ENCODE measurements at regions not wholly inside any gene's neighbourhood (a gene's known extent, or its start where the extent isn't known, plus 50 kb on each side); places are given as distances from the start of the nearest gene placed in this dataset.

DNA sequence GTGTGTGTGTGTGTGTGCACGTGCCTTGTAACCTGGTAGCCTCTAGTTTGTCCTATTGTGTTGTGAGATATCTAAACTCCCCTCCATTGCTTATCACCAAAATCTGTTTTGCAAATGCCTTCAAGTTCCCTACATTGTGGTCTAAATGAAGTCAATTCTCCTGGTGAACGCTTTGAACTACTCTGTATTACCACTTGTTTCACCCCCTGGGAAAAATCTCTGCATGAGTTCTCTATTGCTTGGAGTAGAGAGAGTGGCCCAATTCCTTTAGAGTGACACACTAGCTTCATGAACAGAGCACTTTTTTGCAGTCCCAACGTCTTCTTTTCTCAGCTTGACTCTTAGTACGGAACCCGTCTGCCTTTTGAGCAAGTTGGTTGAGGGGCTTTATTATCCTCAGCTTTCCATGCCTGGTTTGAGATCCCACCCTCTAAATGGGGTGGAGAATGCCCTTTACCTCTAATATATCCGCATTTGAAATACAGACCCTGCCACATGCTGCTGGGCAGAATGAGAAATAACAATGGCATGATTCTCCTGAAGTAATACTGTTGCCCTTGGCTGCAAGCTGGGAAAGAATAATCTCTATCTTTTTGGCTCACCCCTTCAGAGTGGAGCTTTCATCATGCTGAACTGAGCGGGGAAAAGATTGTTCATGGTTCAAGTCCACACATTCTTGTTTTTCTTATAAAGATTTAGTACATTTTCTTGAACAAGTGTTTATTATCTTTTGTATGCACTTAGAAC is 2545.3 kb downstream of the PCDH9 start:
- DNase-seq = no peak
- Histone ChIP-seq H3K36me3 (ENCODE audit: control insufficient read depth, insufficient read depth, low read length) (no peaks in the 10 kb centered on the region), H3K9me3 (ENCODE audit: control insufficient read depth, low read length) (no peaks in the 10 kb centered on the region), H3K4me1 (ENCODE audit: control insufficient read depth, insufficient read depth, low read length, poor library complexity, severe bottlenecking) (no peaks in the 10 kb centered on the region), H3K27me3 (replicated peaks; ENCODE audit: control insufficient read depth, insufficient read depth, low read length, poor library complexity, severe bottlenecking) (no peaks in the 10 kb centered on the region), H3K27ac (ENCODE audit: insufficient read depth, low read length, poor library complexity, severe bottlenecking) (no peak overlapping the region), H3K4me3 (ENCODE audit: insufficient read depth, low read depth, low read length, poor library complexity, severe bottlenecking) (no peak overlapping the region)

DNA sequence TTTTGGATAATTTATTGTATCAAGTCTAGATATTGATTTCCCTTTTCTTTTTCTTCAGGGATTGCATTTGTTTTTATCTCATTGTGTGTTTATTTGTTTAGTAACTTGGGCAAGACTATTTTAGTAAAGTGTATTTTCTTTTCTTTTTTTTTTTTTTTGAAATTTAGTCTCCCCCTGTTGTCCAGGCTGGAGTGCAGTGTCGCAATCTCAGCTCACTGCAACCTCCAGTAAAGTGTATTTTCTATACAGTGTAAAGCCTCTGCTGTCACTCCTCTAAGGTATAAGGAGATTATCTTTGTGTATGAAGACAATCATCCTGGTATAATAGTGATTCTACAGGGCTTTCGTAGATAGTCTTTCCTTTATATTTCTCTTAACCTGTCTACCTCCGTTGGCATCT is 2546.0 kb downstream of the PCDH9 start:
- no peaks in the 10 kb centered on the region for H3K9me3 ChIP-seq (ENCODE audit: control insufficient read depth, low read length)
- no peaks in the 10 kb centered on the region for H3K27me3 ChIP-seq (replicated peaks; ENCODE audit: control insufficient read depth, insufficient read depth, low read length, poor library complexity, severe bottlenecking)
- no peaks in the 10 kb centered on the region for H3K4me1 ChIP-seq (ENCODE audit: control insufficient read depth, insufficient read depth, low read length, poor library complexity, severe bottlenecking)
- no peak for DNase-seq
- H3K27ac ChIP-seq (ENCODE audit: insufficient read depth, low read length, poor library complexity, severe bottlenecking) = no peak overlapping the region
- no peaks in the 10 kb centered on the region for H3K36me3 ChIP-seq (ENCODE audit: control insufficient read depth, insufficient read depth, low read length)
- H3K4me3 ChIP-seq (ENCODE audit: insufficient read depth, low read depth, low read length, poor library complexity, severe bottlenecking) = no peak overlapping the region

- Histone ChIP-seq H3K27ac (ENCODE audit: insufficient read depth, low read length, poor library complexity, severe bottlenecking) (no peak overlapping the region), H3K4me3 (ENCODE audit: insufficient read depth, low read depth, low read length, poor library complexity, severe bottlenecking) (no peak overlapping the region), H3K36me3 (ENCODE audit: control insufficient read depth, insufficient read depth, low read length) (no peaks in the 10 kb centered on the region), H3K4me1 (ENCODE audit: control insufficient read depth, insufficient read depth, low read length, poor library complexity, severe bottlenecking) (no peaks in the 10 kb centered on the region), H3K27me3 (replicated peaks; ENCODE audit: control insufficient read depth, insufficient read depth, low read length, poor library complexity, severe bottlenecking) (no peaks in the 10 kb centered on the region), H3K9me3 (ENCODE audit: control insufficient read depth, low read length) (no peaks in the 10 kb centered on the region)
- no peak for DNase-seq
These were observed 2549.4 kb downstream of the PCDH9 start for GRCh38 chr13:64680739-64681138.

- H3K4me1 ChIP-seq (ENCODE audit: control insufficient read depth, insufficient read depth, low read length, poor library complexity, severe bottlenecking) = no peaks in the 10 kb centered on the region
- no peaks in the 10 kb centered on the region for H3K9me3 ChIP-seq (ENCODE audit: control insufficient read depth, low read length)
- H3K27ac ChIP-seq (ENCODE audit: insufficient read depth, low read length, poor library complexity, severe bottlenecking) = no peak overlapping the region
- no peak overlapping the region for H3K4me3 ChIP-seq (ENCODE audit: insufficient read depth, low read depth, low read length, poor library complexity, severe bottlenecking)
- H3K36me3 ChIP-seq (ENCODE audit: control insufficient read depth, insufficient read depth, low read length) = no peaks in the 10 kb centered on the region
- H3K27me3 ChIP-seq (replicated peaks; ENCODE audit: control insufficient read depth, insufficient read depth, low read length, poor library complexity, severe bottlenecking) = no peaks in the 10 kb centered on the region
- DNase-seq = no peak
These were observed 2554.8 kb downstream of the PCDH9 start for GRCh38 chr13:64675255-64675892.

DNA sequence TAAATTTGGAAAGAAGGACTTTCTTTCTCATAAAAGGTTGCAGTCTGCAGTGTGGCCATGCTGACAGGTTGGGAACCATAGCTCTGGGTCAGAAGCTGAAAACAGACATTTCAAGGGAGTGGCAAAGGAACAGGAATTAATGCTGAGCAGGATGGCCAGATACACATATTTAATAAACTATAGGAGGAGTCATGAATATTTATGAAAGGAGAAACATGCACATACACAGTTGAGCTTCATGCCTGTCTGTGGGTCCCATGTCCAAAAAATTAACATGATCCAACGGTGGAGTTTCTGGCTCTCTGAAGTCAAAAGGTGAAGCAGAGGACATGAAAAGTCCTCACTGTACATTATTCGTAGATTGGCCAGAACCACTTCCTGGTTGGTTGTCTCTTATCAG is 2556.0 kb downstream of the PCDH9 start:
- Histone ChIP-seq H3K4me3 (ENCODE audit: insufficient read depth, low read depth, low read length, poor library complexity, severe bottlenecking) (no peak overlapping the region), H3K4me1 (ENCODE audit: control insufficient read depth, insufficient read depth, low read length, poor library complexity, severe bottlenecking) (no peaks in the 10 kb centered on the region), H3K27ac (ENCODE audit: insufficient read depth, low read length, poor library complexity, severe bottlenecking) (no peak overlapping the region), H3K27me3 (replicated peaks; ENCODE audit: control insufficient read depth, insufficient read depth, low read length, poor library complexity, severe bottlenecking) (no peaks in the 10 kb centered on the region), H3K36me3 (ENCODE audit: control insufficient read depth, insufficient read depth, low read length) (no peaks in the 10 kb centered on the region), H3K9me3 (ENCODE audit: control insufficient read depth, low read length) (no peaks in the 10 kb centered on the region)
- no peak for DNase-seq

DNA sequence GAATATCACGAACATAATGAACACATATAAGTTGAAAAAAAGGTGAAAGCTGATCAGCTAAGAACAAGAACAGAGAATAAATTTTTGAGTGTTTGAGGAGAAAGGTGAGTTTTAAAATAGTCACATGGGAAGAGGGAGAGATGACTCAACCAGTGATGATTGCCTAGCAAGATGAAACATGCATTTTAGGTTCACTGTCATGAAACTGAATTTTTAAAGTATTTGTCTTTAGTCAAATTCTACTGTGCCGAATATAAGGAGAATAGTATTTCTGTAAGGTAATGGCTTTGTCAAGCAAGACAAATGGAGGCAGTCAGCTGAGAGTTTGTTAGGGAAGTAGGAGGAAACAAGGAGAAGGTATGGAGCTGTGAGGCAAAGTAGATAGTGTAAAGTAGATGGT is 2557.4 kb downstream of the PCDH9 start:
- no peak for DNase-seq
- H3K27ac ChIP-seq (ENCODE audit: insufficient read depth, low read length, poor library complexity, severe bottlenecking) = no peak overlapping the region
- no peaks in the 10 kb centered on the region for H3K36me3 ChIP-seq (ENCODE audit: control insufficient read depth, insufficient read depth, low read length)
- H3K27me3 ChIP-seq (replicated peaks; ENCODE audit: control insufficient read depth, insufficient read depth, low read length, poor library complexity, severe bottlenecking) = no peaks in the 10 kb centered on the region
- H3K4me1 ChIP-seq (ENCODE audit: control insufficient read depth, insufficient read depth, low read length, poor library complexity, severe bottlenecking) = no peaks in the 10 kb centered on the region
- no peak overlapping the region for H3K4me3 ChIP-seq (ENCODE audit: insufficient read depth, low read depth, low read length, poor library complexity, severe bottlenecking)
- H3K9me3 ChIP-seq (ENCODE audit: control insufficient read depth, low read length) = no peaks in the 10 kb centered on the region

DNA sequence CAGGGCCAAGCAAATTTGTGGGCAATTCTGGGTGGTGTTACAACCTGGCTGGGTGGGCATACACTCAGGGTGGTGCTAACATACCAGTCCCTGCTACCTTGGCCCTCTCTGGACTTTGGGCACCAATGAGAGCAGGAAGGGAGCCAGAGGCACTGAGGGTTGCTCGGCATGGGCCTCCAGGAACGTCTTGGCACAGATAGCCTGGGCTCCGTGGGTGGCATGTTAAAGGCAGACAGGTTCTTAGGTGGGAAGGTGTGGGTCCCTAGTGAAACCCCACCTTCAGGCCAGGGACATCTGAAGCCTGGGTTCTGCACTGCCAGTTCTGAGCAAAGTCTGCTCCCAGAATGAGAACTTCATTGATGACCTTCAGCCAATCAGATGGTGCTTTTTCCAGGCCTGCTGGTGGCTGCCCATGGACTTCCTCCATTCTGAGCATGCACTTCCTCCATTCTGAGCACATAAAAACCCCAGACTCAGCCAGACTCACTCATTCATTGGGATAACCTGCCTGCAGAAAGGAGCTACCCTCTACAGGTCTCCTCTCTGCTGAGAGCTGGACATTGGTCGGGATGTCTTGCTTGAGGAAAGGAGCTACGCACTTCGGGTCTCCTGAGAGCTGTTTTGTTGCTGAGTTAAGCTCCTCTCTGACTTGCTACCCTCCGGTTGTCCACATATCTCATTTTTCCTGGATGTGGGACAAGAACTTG is 2567.1 kb downstream of the PCDH9 start:
- no peak for DNase-seq
- H3K4me3 ChIP-seq (ENCODE audit: insufficient read depth, low read depth, low read length, poor library complexity, severe bottlenecking) = no peak overlapping the region
- no peaks in the 10 kb centered on the region for H3K36me3 ChIP-seq (ENCODE audit: control insufficient read depth, insufficient read depth, low read length)

GRCh38 chr13:64648293-64648692 is 2581.8 kb downstream of the PCDH9 start:
- H3K4me3 ChIP-seq (ENCODE audit: insufficient read depth, low read depth, low read length, poor library complexity, severe bottlenecking) = no peak overlapping the region
- H3K36me3 ChIP-seq (ENCODE audit: control insufficient read depth, insufficient read depth, low read length) = no peaks in the 10 kb centered on the region

More for the DNA sequence above, 2567.1 kb downstream of the PCDH9 start:
- Histone ChIP-seq H3K27ac (ENCODE audit: insufficient read depth, low read length, poor library complexity, severe bottlenecking) (no peak overlapping the region), H3K9me3 (ENCODE audit: control insufficient read depth, low read length) (no peaks in the 10 kb centered on the region), H3K27me3 (replicated peaks; ENCODE audit: control insufficient read depth, insufficient read depth, low read length, poor library complexity, severe bottlenecking) (no peaks in the 10 kb centered on the region), H3K4me1 (ENCODE audit: control insufficient read depth, insufficient read depth, low read length, poor library complexity, severe bottlenecking) (no peaks in the 10 kb centered on the region)

DNA sequence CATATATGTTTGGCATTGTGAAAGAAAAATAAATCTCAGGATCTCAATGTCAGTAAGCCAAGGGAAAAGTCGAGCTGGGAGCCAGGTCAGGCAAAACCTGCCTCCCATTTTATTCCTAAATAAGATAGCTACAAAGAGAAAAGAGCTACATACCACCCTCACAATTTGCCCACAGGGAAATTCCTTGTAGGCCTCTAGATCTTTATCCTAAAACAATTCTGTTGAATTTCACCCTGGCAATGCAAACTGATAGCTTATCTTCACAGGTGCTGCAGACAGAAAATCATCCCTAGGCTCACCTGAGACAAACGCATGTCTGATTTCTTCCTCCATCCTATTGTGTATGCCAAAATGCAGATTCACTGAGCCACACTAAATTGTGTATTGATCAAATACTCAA is 2587.1 kb downstream of the PCDH9 start:
- Histone ChIP-seq H3K27ac (ENCODE audit: insufficient read depth, low read length, poor library complexity, severe bottlenecking) (no peak overlapping the region), H3K36me3 (ENCODE audit: control insufficient read depth, insufficient read depth, low read length) (no peaks in the 10 kb centered on the region), H3K9me3 (ENCODE audit: control insufficient read depth, low read length) (no peaks in the 10 kb centered on the region), H3K4me3 (ENCODE audit: insufficient read depth, low read depth, low read length, poor library complexity, severe bottlenecking) (no peak overlapping the region), H3K4me1 (ENCODE audit: control insufficient read depth, insufficient read depth, low read length, poor library complexity, severe bottlenecking) (no peaks in the 10 kb centered on the region), H3K27me3 (replicated peaks; ENCODE audit: control insufficient read depth, insufficient read depth, low read length, poor library complexity, severe bottlenecking) (no peaks in the 10 kb centered on the region)
- DNase-seq = no peak

More at GRCh38 chr13:64648293-64648692, 2581.8 kb downstream of the PCDH9 start:
- Histone ChIP-seq H3K27me3 (replicated peaks; ENCODE audit: control insufficient read depth, insufficient read depth, low read length, poor library complexity, severe bottlenecking) (no peaks in the 10 kb centered on the region), H3K4me1 (ENCODE audit: control insufficient read depth, insufficient read depth, low read length, poor library complexity, severe bottlenecking) (no peaks in the 10 kb centered on the region), H3K9me3 (ENCODE audit: control insufficient read depth, low read length) (no peaks in the 10 kb centered on the region), H3K27ac (ENCODE audit: insufficient read depth, low read length, poor library complexity, severe bottlenecking) (no peak overlapping the region)
- DNase-seq = no peak

- Histone ChIP-seq H3K36me3 (ENCODE audit: control insufficient read depth, insufficient read depth, low read length) (no peaks in the 10 kb centered on the region), H3K9me3 (ENCODE audit: control insufficient read depth, low read length) (no peaks in the 10 kb centered on the region), H3K27ac (ENCODE audit: insufficient read depth, low read length, poor library complexity, severe bottlenecking) (no peak overlapping the region), H3K27me3 (replicated peaks; ENCODE audit: control insufficient read depth, insufficient read depth, low read length, poor library complexity, severe bottlenecking) (no peaks in the 10 kb centered on the region), H3K4me3 (ENCODE audit: insufficient read depth, low read depth, low read length, poor library complexity, severe bottlenecking) (no peak overlapping the region), H3K4me1 (ENCODE audit: control insufficient read depth, insufficient read depth, low read length, poor library complexity, severe bottlenecking) (no peaks in the 10 kb centered on the region)
- no peak for DNase-seq
These were observed 2590.1 kb downstream of the PCDH9 start for GRCh38 chr13:64640002-64640401.

All from effector memory CD4-positive, alpha-beta T cell (primary cell).